GM10266 (cell line): ENCODE measurements at regions not wholly inside any gene's neighbourhood (a gene's known extent, or its start where the extent isn't known, plus 50 kb on each side); places are given as distances from the start of the nearest gene placed in this dataset.

Source experiments
- DNase-seq: peaks from one replicate; pipeline ENCODE4 v3.0.0; 2012; ENCODE audit errors: extremely low spot score
- CTCF ChIP-seq: IDR thresholded peaks from 2 replicates; pipeline ENCODE4 v1.5.1; 2012; ENCODE audit warnings: mild to moderate bottlenecking, low read depth; ENCODE audit not compliant: control insufficient read depth, insufficient read depth; ENCODE audit errors: missing control alignments

GRCh38 chr16:48969611-48970010 is 312.0 kb downstream of the CBLN1 start:
- no peak for TF ChIP-seq CTCF
- no peak for DNase-seq

- no peak for TF ChIP-seq CTCF
- no peak for DNase-seq
Measured at GRCh38 chr16:48965386-48965785, 316.3 kb downstream of the CBLN1 start.

- TF ChIP-seq CTCF, result no peak
- no peak for DNase-seq
Measured at GRCh38 chr16:48963901-48964615, 317.6 kb downstream of the CBLN1 start.

GRCh38 chr16:48963306-48963705 is 318.3 kb downstream of the CBLN1 start:
- no peak for DNase-seq
- no peak for TF ChIP-seq CTCF

GRCh38 chr16:48961546-48961945 is 320.1 kb downstream of the CBLN1 start:
- DNase-seq, result no peak
- TF ChIP-seq CTCF, result no peak

- DNase-seq, result no peak
- no peak for TF ChIP-seq CTCF
Measured at GRCh38 chr16:48960830-48961229, 320.8 kb downstream of the CBLN1 start.

- TF ChIP-seq CTCF, result no peak
Measured at GRCh38 chr16:48959747-48960146, 321.9 kb downstream of the CBLN1 start.

More at GRCh38 chr16:48959747-48960146, 321.9 kb downstream of the CBLN1 start:
- DNase-seq, result no peak
